Karpas-422 (cell line): ENCODE measurements at regions not wholly inside any gene's neighbourhood (a gene's known extent, or its start where the extent isn't known, plus 50 kb on each side); places are given as distances from the start of the nearest gene placed in this dataset.

Source experiments
- DNase-seq: peaks from one replicate; pipeline ENCODE4 v3.0.0-alpha.2; 2015
- H2AFZ ChIP-seq: fragments of 200-600 bp; sonication (generic); 2 replicates; pipeline ENCODE4 v1.6.1; 2014; ENCODE audit warnings: antibody characterized with exemption, low read length, mixed read lengths
- H3K27ac ChIP-seq: fragments of 200-600 bp; sonication (generic); 2 replicates; pipeline ENCODE4 v1.5.1; 2014; ENCODE audit warnings: mild to moderate bottlenecking, low read length, moderate library complexity
- H3K27me3 ChIP-seq: fragments of 200-600 bp; sonication (generic); 2 replicates; pipeline ENCODE4 v1.6.1; 2014; ENCODE audit warnings: low read length, mixed read lengths
- H3K36me3 ChIP-seq: fragments of 200-600 bp; sonication (generic); 2 replicates; pipeline ENCODE4 v1.6.1; 2014; ENCODE audit warnings: low read length, mixed read lengths; ENCODE audit not compliant: insufficient read depth
- H3K4me1 ChIP-seq: fragments of 200-600 bp; sonication (generic); 2 replicates; pipeline ENCODE4 v1.6.1; 2014; ENCODE audit warnings: mild to moderate bottlenecking, low read length, mixed read lengths
- H3K4me2 ChIP-seq: fragments of 200-600 bp; sonication (generic); 2 replicates; pipeline ENCODE4 v1.6.1; 2014; ENCODE audit warnings: low read length, low read depth, mild to moderate bottlenecking; ENCODE audit not compliant: poor library complexity, severe bottlenecking
- H3K4me3 ChIP-seq: fragments of 200-600 bp; sonication (generic); 2 replicates; pipeline ENCODE4 v1.5.1; 2014; ENCODE audit warnings: mild to moderate bottlenecking, antibody characterized with exemption, low read length, mixed read lengths
- H3K79me2 ChIP-seq: fragments of 200-600 bp; sonication (generic); 2 replicates; pipeline ENCODE4 v1.6.1; 2014; ENCODE audit warnings: mild to moderate bottlenecking, low read length, mixed read lengths
- H3K9ac ChIP-seq: fragments of 200-600 bp; sonication (generic); 2 replicates; pipeline ENCODE4 v1.6.0; 2014; ENCODE audit warnings: low read length
- H3K9me2 ChIP-seq: fragments of 200-600 bp; sonication (generic), shearing (Covaris generic); replicated peaks from 2 replicates; pipeline ENCODE4 v1.6.0; 2014; ENCODE audit warnings: mild to moderate bottlenecking, low read length, moderate library complexity; ENCODE audit not compliant: insufficient read depth
- H3K9me3 ChIP-seq: fragments of 300-700, 200-600 bp; sonication (generic); 2 replicates; pipeline ENCODE4 v1.6.1; 2014; ENCODE audit warnings: low read length, mixed read lengths
- H4K20me1 ChIP-seq: fragments of 200-600 bp; sonication (generic); 2 replicates; pipeline ENCODE4 v1.6.1; 2014; ENCODE audit warnings: mild to moderate bottlenecking, antibody characterized with exemption, low read length, low read depth; ENCODE audit not compliant: insufficient read depth

DNA sequence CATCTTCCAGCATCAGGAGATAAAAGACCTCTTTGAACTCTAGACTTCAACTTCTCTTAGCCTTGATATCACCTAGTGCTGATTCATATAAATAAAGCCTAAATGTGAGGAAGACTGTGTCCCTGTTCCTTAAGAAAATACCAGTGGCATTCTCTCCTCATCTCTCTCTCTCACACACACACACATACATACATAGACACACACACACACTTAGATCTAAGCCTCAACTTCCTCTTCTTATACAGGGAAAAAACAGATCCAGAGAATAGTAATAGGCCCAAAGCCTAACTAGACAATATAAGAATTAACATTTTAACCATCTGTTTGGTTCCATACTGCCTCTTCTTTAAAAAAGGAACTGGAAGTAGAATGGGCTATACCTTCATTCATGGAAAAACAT is 195.3 kb upstream of the NR4A3 start:
- DNase-seq: no peak
- Histone ChIP-seq H3K4me1 (no peaks in the 10 kb centered on the region), H3K4me3 (no peak overlapping the region), H3K27ac (no peak overlapping the region), H3K4me2 (no peak overlapping the region), H3K79me2 (no peaks in the 10 kb centered on the region), H3K36me3 (no peaks in the 10 kb centered on the region), H3K9ac (no peak overlapping the region), H3K9me2 (no peaks in the 10 kb centered on the region), H3K9me3 (no peaks in the 10 kb centered on the region), H2AFZ (no peak overlapping the region), H3K27me3 (no peaks in the 10 kb centered on the region), H4K20me1 (no peaks in the 10 kb centered on the region)

- no peaks in the 10 kb centered on the region for H3K27me3 ChIP-seq
- H3K9me2 ChIP-seq: no peaks in the 10 kb centered on the region
- no peak overlapping the region for H3K9ac ChIP-seq
- no peak overlapping the region for H3K4me2 ChIP-seq
- H2AFZ ChIP-seq: no peak overlapping the region
- H3K4me1 ChIP-seq: peaks cover 5% of the 10 kb centered on the region
- H3K9me3 ChIP-seq: no peaks in the 10 kb centered on the region
- no peak for DNase-seq
- no peaks in the 10 kb centered on the region for H3K36me3 ChIP-seq
- no peak overlapping the region for H3K27ac ChIP-seq
- no peak overlapping the region for H3K4me3 ChIP-seq
- no peaks in the 10 kb centered on the region for H4K20me1 ChIP-seq
- H3K79me2 ChIP-seq: no peaks in the 10 kb centered on the region
Measured at GRCh38 chr9:99628285-99628684, 193.4 kb upstream of the NR4A3 start.

DNA sequence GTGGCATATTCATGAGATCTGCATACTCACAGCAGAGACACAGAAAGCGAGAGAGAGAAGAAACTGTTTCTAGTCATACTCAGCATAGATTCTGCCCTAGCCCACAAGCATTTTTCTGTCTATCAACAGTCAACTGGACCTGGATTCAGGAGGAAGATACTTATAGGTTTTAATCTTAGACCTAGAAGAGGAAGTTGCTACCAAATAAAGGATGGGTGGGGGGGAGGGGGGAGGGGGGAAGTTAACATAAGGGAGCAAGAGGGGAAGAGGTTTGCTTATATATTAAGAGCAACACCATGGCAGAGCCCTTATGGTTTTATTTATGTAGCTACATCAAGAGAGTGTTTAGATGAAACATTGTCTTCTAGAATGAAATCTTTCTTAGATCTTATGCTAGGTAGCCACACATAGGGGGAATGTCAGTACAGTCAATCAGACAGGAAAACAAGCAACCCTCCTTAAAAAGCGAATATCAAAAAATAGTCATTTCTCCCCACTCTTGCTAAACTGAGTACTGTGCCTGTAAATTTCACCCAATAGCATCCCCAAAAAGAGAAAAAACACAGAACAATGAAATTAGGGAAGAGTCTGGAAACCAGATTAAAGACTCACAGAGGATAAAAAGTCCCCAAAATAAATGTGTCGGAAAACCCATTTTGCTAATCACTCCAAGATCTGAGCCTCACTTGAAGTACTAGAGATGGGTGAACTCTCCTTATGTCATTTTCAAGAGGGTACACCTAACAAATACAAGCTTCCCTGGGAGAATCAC is 192.7 kb upstream of the NR4A3 start:
- H3K9me2 ChIP-seq: no peaks in the 10 kb centered on the region
- no peak overlapping the region for H2AFZ ChIP-seq
- no peak for DNase-seq

GRCh38 chr9:99632349-99633038 is 189.2 kb upstream of the NR4A3 start:
- H3K27me3 ChIP-seq: no peaks in the 10 kb centered on the region
- no peaks in the 10 kb centered on the region for H3K79me2 ChIP-seq
- no peaks in the 10 kb centered on the region for H4K20me1 ChIP-seq
- H3K36me3 ChIP-seq: no peaks in the 10 kb centered on the region
- H2AFZ ChIP-seq: no peak overlapping the region
- H3K9me2 ChIP-seq: no peaks in the 10 kb centered on the region
- DNase-seq: no peak
- no peak overlapping the region for H3K4me2 ChIP-seq
- peaks cover 8% of the 10 kb centered on the region for H3K4me1 ChIP-seq
- no peak overlapping the region for H3K4me3 ChIP-seq
- H3K9me3 ChIP-seq: no peaks in the 10 kb centered on the region
- no peak overlapping the region for H3K9ac ChIP-seq
- no peak overlapping the region for H3K27ac ChIP-seq

More for the DNA sequence above, 192.7 kb upstream of the NR4A3 start:
- Histone ChIP-seq H3K4me2 (no peak overlapping the region), H3K27ac (no peak overlapping the region), H4K20me1 (no peaks in the 10 kb centered on the region), H3K27me3 (no peaks in the 10 kb centered on the region), H3K4me3 (no peak overlapping the region), H3K79me2 (no peaks in the 10 kb centered on the region), H3K9me3 (no peaks in the 10 kb centered on the region), H3K36me3 (no peaks in the 10 kb centered on the region), H3K4me1 (peaks cover 8% of the 10 kb centered on the region), H3K9ac (no peak overlapping the region)

- Histone ChIP-seq H3K36me3 (no peaks in the 10 kb centered on the region), H2AFZ (no peak overlapping the region), H3K9me3 (no peaks in the 10 kb centered on the region), H3K4me3 (no peak overlapping the region), H3K4me1 (peaks cover 8% of the 10 kb centered on the region), H3K9ac (no peak overlapping the region), H4K20me1 (no peaks in the 10 kb centered on the region), H3K4me2 (peak overlapping the region; percentile 17), H3K27ac (no peak overlapping the region), H3K9me2 (no peaks in the 10 kb centered on the region), H3K79me2 (no peaks in the 10 kb centered on the region), H3K27me3 (no peaks in the 10 kb centered on the region)
- no peak for DNase-seq
Measured at GRCh38 chr9:99633265-99633664, 188.4 kb upstream of the NR4A3 start.

DNA sequence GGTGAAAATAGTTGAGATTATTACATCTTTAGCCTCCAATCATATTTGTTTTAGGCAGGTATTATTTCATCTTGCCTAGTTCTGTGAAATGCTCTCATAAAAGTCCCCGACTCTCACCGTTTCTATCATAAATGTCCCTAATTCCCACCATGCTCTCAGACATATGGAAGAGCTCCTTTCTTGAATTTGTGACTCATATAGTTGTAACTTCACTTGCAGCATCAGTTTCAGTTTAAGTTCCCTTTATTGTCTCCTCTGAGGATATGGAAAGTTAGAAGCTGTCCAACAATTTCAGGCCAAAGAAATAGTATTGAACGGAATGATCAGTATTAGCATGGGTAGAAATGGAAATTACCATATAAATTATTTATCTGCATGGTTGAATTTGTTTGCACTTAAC is 187.5 kb upstream of the NR4A3 start:
- H3K9me2 ChIP-seq: no peaks in the 10 kb centered on the region
- H3K36me3 ChIP-seq: no peaks in the 10 kb centered on the region
- H3K27ac ChIP-seq: no peak overlapping the region
- H2AFZ ChIP-seq: no peak overlapping the region
- no peaks in the 10 kb centered on the region for H4K20me1 ChIP-seq
- DNase-seq: no peak
- H3K4me1 ChIP-seq: peaks cover 8% of the 10 kb centered on the region
- no peaks in the 10 kb centered on the region for H3K79me2 ChIP-seq
- H3K4me3 ChIP-seq: no peak overlapping the region
- H3K27me3 ChIP-seq: no peaks in the 10 kb centered on the region
- no peaks in the 10 kb centered on the region for H3K9me3 ChIP-seq
- H3K4me2 ChIP-seq: no peak overlapping the region
- no peak overlapping the region for H3K9ac ChIP-seq

- Histone ChIP-seq H4K20me1 (no peaks in the 10 kb centered on the region), H2AFZ (no peak overlapping the region), H3K9me2 (no peaks in the 10 kb centered on the region), H3K27ac (no peak overlapping the region), H3K36me3 (no peaks in the 10 kb centered on the region), H3K79me2 (no peaks in the 10 kb centered on the region), H3K4me2 (no peak overlapping the region), H3K9ac (no peak overlapping the region), H3K27me3 (no peaks in the 10 kb centered on the region), H3K4me3 (no peak overlapping the region), H3K4me1 (peaks cover 8% of the 10 kb centered on the region), H3K9me3 (no peaks in the 10 kb centered on the region)
- no peak for DNase-seq
Measured at GRCh38 chr9:99635032-99635431, 186.7 kb upstream of the NR4A3 start.

GRCh38 chr9:99637641-99638040 is 184.0 kb upstream of the NR4A3 start:
- Histone ChIP-seq H3K9ac (no peak overlapping the region), H3K9me3 (no peaks in the 10 kb centered on the region), H2AFZ (no peak overlapping the region), H3K27me3 (no peaks in the 10 kb centered on the region), H4K20me1 (no peaks in the 10 kb centered on the region), H3K36me3 (no peaks in the 10 kb centered on the region), H3K27ac (no peak overlapping the region), H3K9me2 (no peaks in the 10 kb centered on the region), H3K79me2 (no peaks in the 10 kb centered on the region), H3K4me2 (no peak overlapping the region), H3K4me3 (no peak overlapping the region), H3K4me1 (peaks cover 6% of the 10 kb centered on the region)
- no peak for DNase-seq
